HEK293 (cell line): ENCODE measurements at regions not wholly inside any gene's neighbourhood (a gene's known extent, or its start where the extent isn't known, plus 50 kb on each side); places are given as distances from the start of the nearest gene placed in this dataset.

Experiments used
- KLF16 ChIP-seq: fragments of 450-650 bp; formaldehyde crosslinking; IDR thresholded peaks from 2 replicates; pipeline ENCODE4 v1.5.1; 2017; ENCODE audit warnings: missing biosample characterization, missing genetic modification characterization
- ZEB2 ChIP-seq: fragments of 450-650 bp; formaldehyde crosslinking; IDR thresholded peaks from 2 replicates; pipeline ENCODE4 v1.5.1; 2016; ENCODE audit warnings: missing biosample characterization, missing genetic modification characterization
- ZNF274 ChIP-seq, 2 experiments: fragments of 200-500 bp in 1 of 2; fragments of 450-650 bp in 1 of 2; sonication (Bioruptor generic) in 1 of 2; formaldehyde crosslinking in 1 of 2; IDR thresholded peaks; 2 replicates each; pipeline versions ENCODE4 v1.5.1 to v1.6.1; 2014 to 2016; ENCODE audit warnings: borderline replicate concordance in 1 of 2, inconsistent platforms in 1 of 2, low read length in 1 of 2, missing biosample characterization in 1 of 2, missing genetic modification characterization in 1 of 2
- ZNF350 ChIP-seq: fragments of 450-650 bp; formaldehyde crosslinking; IDR thresholded peaks from 2 replicates; pipeline ENCODE4 v1.5.0; 2017; ENCODE audit warnings: missing biosample characterization, mild to moderate bottlenecking, missing genetic modification characterization
- ZNF548 ChIP-seq: fragments of 450-650 bp; formaldehyde crosslinking; IDR thresholded peaks from 2 replicates; pipeline ENCODE4 v1.5.1; 2016; ENCODE audit warnings: missing biosample characterization, missing genetic modification characterization
- TF ChIP-seq, protein P1 (sequence below): fragments of 450-650 bp; formaldehyde crosslinking; IDR thresholded peaks from 2 replicates; pipeline ENCODE4 v1.5.1; 2016; ENCODE audit warnings: missing biosample characterization, missing genetic modification characterization
- TF ChIP-seq, protein P2 (sequence below): fragments of 450-650 bp; formaldehyde crosslinking; IDR thresholded peaks from 2 replicates; pipeline ENCODE4 v1.5.1; 2016; ENCODE audit warnings: missing biosample characterization, missing genetic modification characterization, low read depth
- TF ChIP-seq, protein P3 (sequence below): fragments of 450-650 bp; formaldehyde crosslinking; IDR thresholded peaks from 2 replicates; pipeline ENCODE4 v1.5.1; 2016; ENCODE audit warnings: missing biosample characterization, missing genetic modification characterization
- TF ChIP-seq, protein P4 (sequence below): fragments of 450-650 bp; formaldehyde crosslinking; IDR thresholded peaks from 2 replicates; pipeline ENCODE4 v1.5.1; 2017; ENCODE audit warnings: missing biosample characterization, missing genetic modification characterization

DNA sequence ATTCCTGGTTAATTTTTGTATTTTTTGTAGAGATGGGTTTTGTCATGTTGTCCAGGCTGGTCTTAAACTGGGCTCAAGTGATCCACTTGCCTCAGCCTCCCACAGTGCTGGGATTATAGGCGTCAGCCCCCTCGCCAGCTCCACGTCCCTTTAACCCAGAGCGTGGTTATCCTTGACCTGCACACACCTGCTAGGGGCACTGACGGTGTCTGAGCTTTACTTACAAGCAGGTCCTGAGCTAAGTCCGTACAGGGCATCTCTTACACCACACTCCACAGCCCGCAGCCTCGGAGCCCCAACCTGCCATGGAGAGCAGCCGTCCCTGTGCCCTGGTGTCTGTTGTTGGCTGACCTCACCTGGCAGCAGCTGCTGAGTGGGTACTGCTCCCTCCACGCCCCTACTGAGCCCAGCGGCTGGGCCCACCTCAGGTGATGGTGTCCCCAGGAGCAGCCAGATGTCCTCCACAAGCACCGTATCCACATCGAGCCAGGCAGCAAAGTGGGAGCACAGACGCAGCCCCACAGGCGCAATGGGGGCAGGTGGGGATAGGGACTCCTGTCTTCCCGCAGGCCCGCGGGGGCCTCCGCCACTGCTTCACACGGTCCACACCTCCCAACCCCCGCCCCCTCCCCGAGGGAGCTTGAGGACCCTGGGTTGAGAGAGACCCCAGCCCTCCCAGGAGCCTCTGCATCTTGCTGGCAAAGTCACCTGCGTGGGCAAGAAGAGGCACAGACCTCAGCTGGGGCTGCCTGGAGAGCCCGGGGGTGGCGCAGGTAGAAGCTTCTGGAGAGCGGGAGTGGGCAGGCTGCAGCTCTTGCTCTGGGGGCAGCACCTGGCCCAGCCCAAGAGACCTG is 325.4 kb upstream of the SFSWAP start:
- TF ChIP-seq ZNF350 (tag by site-specific recombination): no peak
- TF ChIP-seq, protein P1, sequence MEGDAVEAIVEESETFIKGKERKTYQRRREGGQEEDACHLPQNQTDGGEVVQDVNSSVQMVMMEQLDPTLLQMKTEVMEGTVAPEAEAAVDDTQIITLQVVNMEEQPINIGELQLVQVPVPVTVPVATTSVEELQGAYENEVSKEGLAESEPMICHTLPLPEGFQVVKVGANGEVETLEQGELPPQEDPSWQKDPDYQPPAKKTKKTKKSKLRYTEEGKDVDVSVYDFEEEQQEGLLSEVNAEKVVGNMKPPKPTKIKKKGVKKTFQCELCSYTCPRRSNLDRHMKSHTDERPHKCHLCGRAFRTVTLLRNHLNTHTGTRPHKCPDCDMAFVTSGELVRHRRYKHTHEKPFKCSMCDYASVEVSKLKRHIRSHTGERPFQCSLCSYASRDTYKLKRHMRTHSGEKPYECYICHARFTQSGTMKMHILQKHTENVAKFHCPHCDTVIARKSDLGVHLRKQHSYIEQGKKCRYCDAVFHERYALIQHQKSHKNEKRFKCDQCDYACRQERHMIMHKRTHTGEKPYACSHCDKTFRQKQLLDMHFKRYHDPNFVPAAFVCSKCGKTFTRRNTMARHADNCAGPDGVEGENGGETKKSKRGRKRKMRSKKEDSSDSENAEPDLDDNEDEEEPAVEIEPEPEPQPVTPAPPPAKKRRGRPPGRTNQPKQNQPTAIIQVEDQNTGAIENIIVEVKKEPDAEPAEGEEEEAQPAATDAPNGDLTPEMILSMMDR (tag by site-specific recombination): no peak
- TF ChIP-seq, protein P2, sequence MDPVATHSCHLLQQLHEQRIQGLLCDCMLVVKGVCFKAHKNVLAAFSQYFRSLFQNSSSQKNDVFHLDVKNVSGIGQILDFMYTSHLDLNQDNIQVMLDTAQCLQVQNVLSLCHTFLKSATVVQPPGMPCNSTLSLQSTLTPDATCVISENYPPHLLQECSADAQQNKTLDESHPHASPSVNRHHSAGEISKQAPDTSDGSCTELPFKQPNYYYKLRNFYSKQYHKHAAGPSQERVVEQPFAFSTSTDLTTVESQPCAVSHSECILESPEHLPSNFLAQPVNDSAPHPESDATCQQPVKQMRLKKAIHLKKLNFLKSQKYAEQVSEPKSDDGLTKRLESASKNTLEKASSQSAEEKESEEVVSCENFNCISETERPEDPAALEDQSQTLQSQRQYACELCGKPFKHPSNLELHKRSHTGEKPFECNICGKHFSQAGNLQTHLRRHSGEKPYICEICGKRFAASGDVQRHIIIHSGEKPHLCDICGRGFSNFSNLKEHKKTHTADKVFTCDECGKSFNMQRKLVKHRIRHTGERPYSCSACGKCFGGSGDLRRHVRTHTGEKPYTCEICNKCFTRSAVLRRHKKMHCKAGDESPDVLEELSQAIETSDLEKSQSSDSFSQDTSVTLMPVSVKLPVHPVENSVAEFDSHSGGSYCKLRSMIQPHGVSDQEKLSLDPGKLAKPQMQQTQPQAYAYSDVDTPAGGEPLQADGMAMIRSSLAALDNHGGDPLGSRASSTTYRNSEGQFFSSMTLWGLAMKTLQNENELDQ: no peak
- TF ChIP-seq ZEB2: no peak
- TF ChIP-seq ZNF548: no peak
- TF ChIP-seq KLF16 (tag by site-specific recombination): no peak
- TF ChIP-seq, protein P3, sequence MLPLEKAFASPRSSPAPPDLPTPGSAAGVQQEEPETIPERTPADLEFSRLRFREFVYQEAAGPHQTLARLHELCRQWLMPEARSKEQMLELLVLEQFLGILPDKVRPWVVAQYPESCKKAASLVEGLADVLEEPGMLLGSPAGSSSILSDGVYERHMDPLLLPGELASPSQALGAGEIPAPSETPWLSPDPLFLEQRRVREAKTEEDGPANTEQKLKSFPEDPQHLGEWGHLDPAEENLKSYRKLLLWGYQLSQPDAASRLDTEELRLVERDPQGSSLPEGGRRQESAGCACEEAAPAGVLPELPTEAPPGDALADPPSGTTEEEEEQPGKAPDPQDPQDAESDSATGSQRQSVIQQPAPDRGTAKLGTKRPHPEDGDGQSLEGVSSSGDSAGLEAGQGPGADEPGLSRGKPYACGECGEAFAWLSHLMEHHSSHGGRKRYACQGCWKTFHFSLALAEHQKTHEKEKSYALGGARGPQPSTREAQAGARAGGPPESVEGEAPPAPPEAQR (tag by site-specific recombination): no peak
- TF ChIP-seq ZNF274 (IDR thresholded peaks at IDR 0.05; ENCODE audit: low read length): no peak
- TF ChIP-seq ZNF274 (tag by site-specific recombination; IDR thresholded peaks at IDR 0.05; ENCODE audit: borderline replicate concordance): no peak
- TF ChIP-seq, protein P4, sequence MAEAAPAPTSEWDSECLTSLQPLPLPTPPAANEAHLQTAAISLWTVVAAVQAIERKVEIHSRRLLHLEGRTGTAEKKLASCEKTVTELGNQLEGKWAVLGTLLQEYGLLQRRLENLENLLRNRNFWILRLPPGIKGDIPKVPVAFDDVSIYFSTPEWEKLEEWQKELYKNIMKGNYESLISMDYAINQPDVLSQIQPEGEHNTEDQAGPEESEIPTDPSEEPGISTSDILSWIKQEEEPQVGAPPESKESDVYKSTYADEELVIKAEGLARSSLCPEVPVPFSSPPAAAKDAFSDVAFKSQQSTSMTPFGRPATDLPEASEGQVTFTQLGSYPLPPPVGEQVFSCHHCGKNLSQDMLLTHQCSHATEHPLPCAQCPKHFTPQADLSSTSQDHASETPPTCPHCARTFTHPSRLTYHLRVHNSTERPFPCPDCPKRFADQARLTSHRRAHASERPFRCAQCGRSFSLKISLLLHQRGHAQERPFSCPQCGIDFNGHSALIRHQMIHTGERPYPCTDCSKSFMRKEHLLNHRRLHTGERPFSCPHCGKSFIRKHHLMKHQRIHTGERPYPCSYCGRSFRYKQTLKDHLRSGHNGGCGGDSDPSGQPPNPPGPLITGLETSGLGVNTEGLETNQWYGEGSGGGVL: no peak
